ENCODE measurements at regions not wholly inside any gene's neighbourhood (a gene's known extent, or its start where the extent isn't known, plus 50 kb on each side); places are given as distances from the start of the nearest gene placed in this dataset.
"Not testable (repeated sequence)": the region's sequence is repeated elsewhere in the genome, so short reads cannot be mapped to it uniquely, and the experiment has no call there.

GRCh38 chr13:65597839-65598818 lies 1632.0 kb downstream of the PCDH9 start:
- DNase-seq, result peak; percentile 68 to 74

GRCh38 chr13:65595916-65596315 lies 1634.2 kb downstream of the PCDH9 start:
- DNase-seq, result no peak

GRCh38 chr13:65594298-65594781 lies 1635.8 kb downstream of the PCDH9 start:
- DNase-seq, result peak; percentile 56 to 59

- no peak for DNase-seq
These were observed 1636.8 kb downstream of the PCDH9 start for GRCh38 chr13:65593298-65593874.

- DNase-seq, result no peak
These were observed 1637.4 kb downstream of the PCDH9 start for GRCh38 chr13:65592731-65593130.

- no peak for DNase-seq
These were observed 1644.8 kb downstream of the PCDH9 start for GRCh38 chr13:65585346-65585745.

- no peak for DNase-seq
These were observed 1646.0 kb downstream of the PCDH9 start for GRCh38 chr13:65584126-65584525.

- DNase-seq, result no peak
These were observed 1648.0 kb downstream of the PCDH9 start for GRCh38 chr13:65582160-65582559.

- not testable (repeated sequence) for DNase-seq
These were observed 1665.6 kb downstream of the PCDH9 start for GRCh38 chr13:65564561-65564960.

- DNase-seq, result no peak
These were observed 1667.8 kb downstream of the PCDH9 start for GRCh38 chr13:65562305-65562704.

GRCh38 chr13:65560936-65561335 lies 1669.2 kb downstream of the PCDH9 start:
- DNase-seq, result no peak

- DNase-seq, result no peak
These were observed 1674.2 kb downstream of the PCDH9 start for GRCh38 chr13:65555962-65556361.

- no peak for DNase-seq
These were observed 1676.9 kb downstream of the PCDH9 start for GRCh38 chr13:65553096-65553727.

- DNase-seq, result no peak
These were observed 1678.9 kb downstream of the PCDH9 start for GRCh38 chr13:65551208-65551607.

- DNase-seq, result no peak
These were observed 1690.0 kb downstream of the PCDH9 start for GRCh38 chr13:65540175-65540574.

- DNase-seq, result no peak
These were observed 1694.8 kb downstream of the PCDH9 start for GRCh38 chr13:65535370-65535769.

GRCh38 chr13:65532231-65532630 lies 1697.9 kb downstream of the PCDH9 start:
- no peak for DNase-seq

GRCh38 chr13:65530688-65531087 lies 1699.4 kb downstream of the PCDH9 start:
- DNase-seq, result no peak

- no peak for DNase-seq
These were observed 1700.6 kb downstream of the PCDH9 start for GRCh38 chr13:65529541-65529940.

GRCh38 chr13:65508745-65509144 lies 1721.4 kb downstream of the PCDH9 start:
- no peak for DNase-seq

- no peak for DNase-seq
These were observed 1721.8 kb downstream of the PCDH9 start for GRCh38 chr13:65508338-65508737.

- DNase-seq, result no peak
These were observed 1724.2 kb downstream of the PCDH9 start for GRCh38 chr13:65505941-65506340.

GRCh38 chr13:65504213-65504612 lies 1725.9 kb downstream of the PCDH9 start:
- no peak for DNase-seq
